Right kidney (tissue), 1 donor: ENCODE measurements at regions not wholly inside any gene's neighbourhood (a gene's known extent, or its start where the extent isn't known, plus 50 kb on each side); places are given as distances from the start of the nearest gene placed in this dataset.
"Not testable (repeated sequence)": the region's sequence is repeated elsewhere in the genome, so short reads cannot be mapped to it uniquely, and the experiment has no call there.

Experiments used
- DNase-seq: peaks from one replicate; pipeline ENCODE4 v3.0.0-alpha.2; 2016

- DNase-seq = no peak
Observed at GRCh38 chr6:80543598-80544222, 437.2 kb downstream of the BCKDHB start.

GRCh38 chr6:80543151-80543550 is 436.7 kb downstream of the BCKDHB start:
- DNase-seq = no peak

- no peak for DNase-seq
Observed at GRCh38 chr6:80541886-80542285, 435.4 kb downstream of the BCKDHB start.

- DNase-seq = no peak
Observed at GRCh38 chr6:80541181-80541580, 434.7 kb downstream of the BCKDHB start.

GRCh38 chr6:80540700-80541099 is 434.2 kb downstream of the BCKDHB start:
- DNase-seq = no peak

GRCh38 chr6:80537118-80537972 is 430.9 kb downstream of the BCKDHB start:
- DNase-seq = no peak

GRCh38 chr6:80535914-80536565 is 429.6 kb downstream of the BCKDHB start:
- DNase-seq = no peak

GRCh38 chr6:80531681-80532619 is 425.5 kb downstream of the BCKDHB start:
- no peak for DNase-seq

- no peak for DNase-seq
Observed at GRCh38 chr6:80530103-80530502, 423.6 kb downstream of the BCKDHB start.

GRCh38 chr6:80528115-80528514 is 421.6 kb downstream of the BCKDHB start:
- no peak for DNase-seq

- DNase-seq = no peak
Observed at GRCh38 chr6:80527552-80528052, 421.1 kb downstream of the BCKDHB start.

GRCh38 chr6:80523531-80523997 is 417.1 kb downstream of the BCKDHB start:
- DNase-seq = no peak

- DNase-seq = no peak
Observed at GRCh38 chr6:80523010-80523409, 416.5 kb downstream of the BCKDHB start.

GRCh38 chr6:80522576-80522975 is 416.1 kb downstream of the BCKDHB start:
- no peak for DNase-seq

- no peak for DNase-seq
Observed at GRCh38 chr6:80519811-80520594, 413.5 kb downstream of the BCKDHB start.

GRCh38 chr6:80517525-80517924 is 411.1 kb downstream of the BCKDHB start:
- no peak for DNase-seq

- not testable (repeated sequence) for DNase-seq
Observed at GRCh38 chr6:80510521-80510920, 404.1 kb downstream of the BCKDHB start.

- no peak for DNase-seq
Observed at GRCh38 chr6:80508885-80509630, 402.6 kb downstream of the BCKDHB start.

- DNase-seq = no peak
Observed at GRCh38 chr6:80504882-80505281, 398.4 kb downstream of the BCKDHB start.

- DNase-seq = no peak
Observed at GRCh38 chr6:80503660-80504059, 397.2 kb downstream of the BCKDHB start.
